GM23248 (cell line): ENCODE measurements at regions not wholly inside any gene's neighbourhood (a gene's known extent, or its start where the extent isn't known, plus 50 kb on each side); places are given as distances from the start of the nearest gene placed in this dataset.
"Not testable (repeated sequence)": the region's sequence is repeated elsewhere in the genome, so short reads cannot be mapped to it uniquely, and the experiment has no call there.

Experiments used
- DNase-seq: peaks from one replicate; pipeline ENCODE4 v3.0.0-alpha.2; 2015
- H2AFZ ChIP-seq: fragments of 200-600 bp; sonication (generic); 2 replicates; pipeline ENCODE4 v1.6.1; 2016; ENCODE audit warnings: antibody characterized with exemption
- H3F3A ChIP-seq: fragments of 200-600 bp; sonication (generic); 2 replicates; pipeline ENCODE4 v1.6.1; 2016; ENCODE audit warnings: mild to moderate bottlenecking, antibody characterized with exemption, mixed run types; ENCODE audit not compliant: insufficient read depth
- H3K27ac ChIP-seq: fragments of 200-600 bp; sonication (generic); 2 replicates; pipeline ENCODE4 v1.5.1; 2016; ENCODE audit warnings: mild to moderate bottlenecking
- H3K27me3 ChIP-seq: fragments of 200-600 bp; sonication (generic); replicated peaks from 2 replicates; pipeline ENCODE4 v1.6.1; 2016; ENCODE audit warnings: mild to moderate bottlenecking; ENCODE audit not compliant: insufficient read depth
- H3K36me3 ChIP-seq: fragments of 200-600 bp; sonication (generic); 2 replicates; pipeline ENCODE4 v1.6.1; 2016; ENCODE audit warnings: low read depth, mild to moderate bottlenecking
- H3K4me1 ChIP-seq: fragments of 200-600 bp; sonication (generic); 2 replicates; pipeline ENCODE4 v1.6.1; 2016; ENCODE audit warnings: mild to moderate bottlenecking; ENCODE audit not compliant: insufficient read depth
- H3K4me2 ChIP-seq: fragments of 200-600 bp; sonication (generic); one replicate; pipeline ENCODE4 v1.6.1; 2016; ENCODE audit warnings: mild to moderate bottlenecking; ENCODE audit not compliant: unreplicated experiment
- H3K4me3 ChIP-seq: fragments of 200-600 bp; sonication (generic); 2 replicates; pipeline ENCODE4 v1.5.1; 2016; ENCODE audit warnings: mild to moderate bottlenecking
- H3K79me2 ChIP-seq: fragments of 200-600 bp; sonication (generic); 2 replicates; pipeline ENCODE4 v1.6.1; 2016; ENCODE audit warnings: mild to moderate bottlenecking; ENCODE audit not compliant: insufficient read depth
- H3K9ac ChIP-seq: fragments of 200-600 bp; sonication (generic); 2 replicates; pipeline ENCODE4 v1.6.1; 2016; ENCODE audit warnings: mild to moderate bottlenecking
- H3K9me2 ChIP-seq: fragments of 200-600 bp; sonication (generic); 2 replicates; pipeline ENCODE4 v1.6.1; 2016; ENCODE audit warnings: mixed run types, mild to moderate bottlenecking, moderate library complexity; ENCODE audit not compliant: insufficient read depth
- H3K9me3 ChIP-seq: fragments of 200-600 bp; sonication (generic); one replicate; pipeline ENCODE4 v1.6.1; 2017; ENCODE audit warnings: low read depth
- H4K20me1 ChIP-seq: fragments of 200-600 bp; sonication (generic); 2 replicates; pipeline ENCODE4 v1.6.0; 2016; ENCODE audit not compliant: insufficient read depth
- WGBS, 2 experiments: methylation state at CpG; one replicate each; pipeline ENCODE4 v1.1.6; 2015 to 2017; ENCODE audit warnings: low lambda C conversion rate in 2 of 2, low coverage in 1 of 2; ENCODE audit errors: missing lambda C conversion rate in 2 of 2; 5-methylcytosine and 5-hydroxymethylcytosine counted together
- in situ Hi-C: fragments of 300-500 bp; cut with MboI; formaldehyde crosslinking; loops from 2 replicates; pipeline ENCODE4 v1.15.0; 2020

DNA sequence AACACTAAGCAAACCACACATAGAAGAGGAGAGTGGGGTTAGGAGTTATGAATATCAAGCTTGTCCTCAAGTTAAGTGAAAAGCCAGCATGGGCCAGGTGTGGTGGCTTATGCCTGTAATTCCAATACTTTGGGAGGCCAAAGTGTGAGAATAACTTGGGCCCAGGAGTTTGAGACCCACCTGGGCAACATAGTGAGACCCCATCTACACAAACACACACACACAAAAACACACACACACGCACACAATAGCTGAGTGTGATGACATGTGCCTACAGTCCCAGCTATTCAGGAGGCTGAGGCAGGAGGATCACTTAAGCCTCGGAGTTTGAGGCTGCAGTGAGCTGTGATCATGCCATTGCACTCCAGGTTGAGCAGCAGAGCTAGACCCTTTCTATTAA is 69.7 kb downstream of the PPIAL4G start:
- H3K36me3 ChIP-seq, H3K27me3 ChIP-seq, H3K9ac ChIP-seq, H3F3A ChIP-seq, H3K9me3 ChIP-seq, H3K9me2 ChIP-seq, DNase-seq, H3K4me1 ChIP-seq, H3K79me2 ChIP-seq, H3K4me2 ChIP-seq, in situ Hi-C loops, H3K27ac ChIP-seq, H2AFZ ChIP-seq, H4K20me1 ChIP-seq, H3K4me3 ChIP-seq: not testable (repeated sequence)
- WGBS, 2 experiments: 88 to 95% methylated on average over 2 of the region's 2 CpGs

DNA sequence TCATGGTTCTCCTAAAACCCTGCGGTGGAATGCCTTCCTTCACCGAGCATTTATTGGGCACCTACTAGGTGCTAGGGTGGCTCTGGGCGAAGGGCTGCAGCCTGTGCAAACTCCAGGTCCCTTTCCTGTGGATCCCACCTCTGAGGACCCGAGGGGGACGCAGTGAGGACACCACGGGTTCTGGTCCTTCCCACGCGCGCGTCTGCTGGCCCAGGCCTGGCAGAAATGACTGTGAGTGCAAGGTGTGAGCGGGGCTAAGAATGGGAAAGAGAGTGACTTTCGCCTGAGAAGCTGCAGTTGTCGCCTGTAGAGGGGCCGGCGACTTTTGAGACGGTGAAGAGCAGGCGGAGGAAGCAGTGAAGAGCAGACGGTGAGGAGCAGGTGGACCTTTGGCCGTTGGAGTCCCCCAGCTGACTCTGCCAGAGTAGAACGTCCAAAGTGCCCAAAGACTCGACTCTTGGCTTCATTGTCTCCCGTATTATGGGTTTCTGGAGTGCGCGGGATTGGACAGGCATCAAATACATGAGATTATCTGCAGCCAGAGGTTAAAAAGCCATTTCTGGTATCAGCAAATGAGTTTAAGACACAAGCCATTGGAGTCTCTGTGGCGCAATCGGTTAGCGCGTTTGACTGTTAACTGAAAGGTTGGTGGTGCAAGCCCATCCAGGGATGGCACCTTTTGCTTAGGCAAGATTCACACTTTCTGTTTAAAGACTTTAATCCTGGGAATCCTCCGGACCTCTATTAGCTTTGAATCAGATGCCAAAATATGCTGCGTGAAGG is 78.1 kb downstream of the PPIAL4G start:
- H3F3A ChIP-seq: 0 out of 2 replicates have a peak, but pooled peaks cover 10% of the 10 kb centered on the region
- H3K27ac ChIP-seq, H3K4me3 ChIP-seq, H3K79me2 ChIP-seq, H2AFZ ChIP-seq, H4K20me1 ChIP-seq, H3K27me3 ChIP-seq, H3K4me2 ChIP-seq, H3K36me3 ChIP-seq, in situ Hi-C loops, H3K9me2 ChIP-seq, H3K9me3 ChIP-seq, H3K9ac ChIP-seq, H3K4me1 ChIP-seq, DNase-seq: not testable (repeated sequence)
- 92 to 93% methylated on average over 27 to 28 of the region's 30 CpGs for WGBS, 2 experiments

DNA sequence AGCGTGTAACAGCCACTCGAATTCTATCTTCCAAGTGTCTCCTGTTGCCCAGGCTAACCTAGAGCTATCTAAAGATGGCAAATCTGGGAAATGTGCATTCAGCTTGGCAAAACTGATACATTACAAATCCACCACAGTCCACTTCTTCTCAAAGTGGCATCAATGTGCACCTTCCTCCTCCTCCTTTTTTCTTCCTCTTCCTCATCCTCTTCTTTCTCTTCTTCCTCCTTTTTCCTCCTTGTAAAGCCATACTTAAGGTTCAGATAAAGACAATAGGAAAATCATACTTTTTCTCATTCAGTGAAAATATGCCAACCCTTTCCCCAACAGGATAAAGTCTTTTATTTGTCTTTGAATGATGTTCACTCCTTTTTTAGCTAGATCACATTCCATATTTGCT is 79.2 kb downstream of the PPIAL4G start:
- WGBS, 2 experiments: 92 to 100% methylated on average over 2 of the region's 2 CpGs
- H3K4me1 ChIP-seq, H3K4me3 ChIP-seq, H3K4me2 ChIP-seq, in situ Hi-C loops, H3K27ac ChIP-seq, H3K9me3 ChIP-seq, H3K9ac ChIP-seq, DNase-seq, H2AFZ ChIP-seq, H3K79me2 ChIP-seq, H4K20me1 ChIP-seq, H3K27me3 ChIP-seq, H3K9me2 ChIP-seq, H3K36me3 ChIP-seq: not testable (repeated sequence)
- H3F3A ChIP-seq: 0 out of 2 replicates have a peak, but pooled peaks cover 10% of the 10 kb centered on the region

DNA sequence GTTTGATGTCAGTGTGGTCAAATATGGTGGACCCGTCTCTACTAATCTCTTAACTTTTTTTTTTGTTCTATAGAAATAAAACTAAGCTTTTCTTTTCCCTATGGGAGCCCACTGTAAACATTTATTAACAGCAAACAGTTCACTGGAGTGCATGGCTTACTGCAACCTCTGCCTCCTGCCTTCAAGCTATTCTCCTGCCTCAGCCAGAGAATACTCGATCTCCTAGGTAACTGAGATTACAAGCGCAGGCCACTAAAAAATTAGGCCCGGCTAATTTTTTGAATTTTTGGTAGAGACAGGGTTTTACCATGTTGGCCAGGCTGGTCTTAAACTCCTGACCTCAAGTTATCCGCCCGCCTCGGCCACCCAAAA is 80.0 kb downstream of the PPIAL4G start:
- H3K36me3 ChIP-seq, H3K9me3 ChIP-seq, H3K4me1 ChIP-seq, H3K27me3 ChIP-seq, H3K9me2 ChIP-seq, H3K79me2 ChIP-seq, in situ Hi-C loops, H4K20me1 ChIP-seq: not testable (repeated sequence)
- Histone ChIP-seq H3K27ac (peak overlapping the region; percentile 73), H3K4me3 (peak overlapping the region; percentile 87), H3K9ac (peak overlapping the region; percentile 88), H3K4me2 (peak overlapping the region; percentile 78), H2AFZ (peak overlapping the region; percentile 92), H3F3A (0 out of 2 replicates have a peak, but pooled peaks cover 10% of the 10 kb centered on the region)
- WGBS, 2 experiments: 31 to 39% methylated on average over 4 of the region's 7 CpGs
- DNase-seq: peak; percentile 13

GRCh38 chr1:148402152-148403084 is 80.7 kb downstream of the PPIAL4G start:
- DNase-seq: peak; percentile 73
- 4 to 5% methylated on average over 45 of the region's 45 CpGs for WGBS, 2 experiments
- H3K9me3 ChIP-seq, in situ Hi-C loops, H3K79me2 ChIP-seq, H3K36me3 ChIP-seq, H3K27me3 ChIP-seq, H4K20me1 ChIP-seq, H3K4me1 ChIP-seq, H3K9me2 ChIP-seq: not testable (repeated sequence)
- Histone ChIP-seq H3K4me3 (peak overlapping the region; percentile 87), H3K27ac (peak overlapping the region; percentile 73), H3K4me2 (peak overlapping the region; percentile 78), H3K9ac (peak overlapping the region; percentile 88), H3F3A (0 out of 2 replicates have a peak, but pooled peaks cover 10% of the 10 kb centered on the region), H2AFZ (peak overlapping the region; percentile 92)

- H4K20me1 ChIP-seq, H3K4me3 ChIP-seq, in situ Hi-C loops, H3K27ac ChIP-seq, H2AFZ ChIP-seq, DNase-seq, H3K9ac ChIP-seq, H3K9me3 ChIP-seq, H3K9me2 ChIP-seq, H3K27me3 ChIP-seq, H3K4me1 ChIP-seq, H3K4me2 ChIP-seq, H3K79me2 ChIP-seq, H3K36me3 ChIP-seq: not testable (repeated sequence)
- 0 out of 2 replicates have a peak, but pooled peaks cover 10% of the 10 kb centered on the region for H3F3A ChIP-seq
- 93 to 100% methylated on average over 1 of the region's 1 CpG for WGBS, 2 experiments
Observed at GRCh38 chr1:148397516-148397915, 85.6 kb downstream of the PPIAL4G start.

GRCh38 chr1:148392505-148392904 is 90.6 kb downstream of the PPIAL4G start:
- in situ Hi-C loops, H3K36me3 ChIP-seq, H3K4me2 ChIP-seq, H3K4me1 ChIP-seq, DNase-seq, H3K27ac ChIP-seq, H4K20me1 ChIP-seq, H3K79me2 ChIP-seq, H3F3A ChIP-seq, H3K27me3 ChIP-seq, H3K9ac ChIP-seq, H2AFZ ChIP-seq, H3K9me2 ChIP-seq, H3K4me3 ChIP-seq, H3K9me3 ChIP-seq: not testable (repeated sequence)
- WGBS, 2 experiments: 86 to 89% methylated on average over 2 of the region's 2 CpGs
